ENCODE measurements at regions not wholly inside any gene's neighbourhood (a gene's known extent, or its start where the extent isn't known, plus 50 kb on each side); places are given as distances from the start of the nearest gene placed in this dataset.
A peak's percentile ranks its signal among the peaks of the same experiment; 100 is the strongest.
"Not testable (repeated sequence)": the region's sequence is repeated elsewhere in the genome, so short reads cannot be mapped to it uniquely, and the experiment has no call there.

- peak in 1 of 2 donors; percentile 24 for DNase-seq
- H3K36me3 ChIP-seq; H3K27me3 ChIP-seq; H3K9me3 ChIP-seq; intact Hi-C loops (cut with DNase I); H3K4me3 ChIP-seq (replicated peaks in 1 of 3); H3K4me1 ChIP-seq; H3K27ac ChIP-seq: not testable (repeated sequence)
- WGBS, 2 donors, result 65 to 66% methylated on average over 6 of the region's 9 CpGs
- peak in 1 of 6 experiments; percentile 27 for TF ChIP-seq CTCF (IDR thresholded peaks at IDR 0.05)
These were observed 331.5 kb downstream of the ADGRD1 start for GRCh38 chr12:131284954-131285904.

GRCh38 chr12:131285905-131286295 is 332.2 kb downstream of the ADGRD1 start:
- H3K36me3 ChIP-seq; H3K9me3 ChIP-seq; H3K27ac ChIP-seq; H3K4me1 ChIP-seq; H3K4me3 ChIP-seq (replicated peaks in 1 of 3); H3K27me3 ChIP-seq; intact Hi-C loops (cut with DNase I): not testable (repeated sequence)
- peak in 1 of 2 donors; percentile 34 for DNase-seq
- no CpG with 5 or more reads among the region's 19 CpGs for WGBS, 2 donors

GRCh38 chr12:131286301-131286700 is 332.6 kb downstream of the ADGRD1 start:
- H3K27me3 ChIP-seq; H3K27ac ChIP-seq; H3K9me3 ChIP-seq; H3K4me3 ChIP-seq (replicated peaks in 1 of 3); DNase-seq; H3K4me1 ChIP-seq; intact Hi-C loops (cut with DNase I); H3K36me3 ChIP-seq: not testable (repeated sequence)
- no CpG with 5 or more reads among the region's 24 CpGs for WGBS, 2 donors

- Histone ChIP-seq H3K36me3 (no peaks in the 10 kb centered on the region), H3K4me3 (replicated peaks in 1 of 3) (no peak overlapping the region), H3K27ac (no peak overlapping the region), H3K9me3 (no peaks in the 10 kb centered on the region), H3K27me3 (no peaks in the 10 kb centered on the region), H3K4me1 (peaks cover 0 to 4% of the 10 kb centered on the region in 2 donors)
- intact Hi-C loops (cut with DNase I), result no loop called here
- 87% methylated on average over 16 to 21 of the region's 25 CpGs for WGBS, 2 donors
- DNase-seq, result no peak
- no peak for TF ChIP-seq CTCF (IDR thresholded peaks at IDR 0.05)
- no peak for TF ChIP-seq POLR2A (IDR thresholded peaks at IDR 0.05)
These were observed 333.6 kb downstream of the ADGRD1 start for GRCh38 chr12:131287015-131287937.

- Histone ChIP-seq H3K4me3 (replicated peaks in 1 of 3) (no peak overlapping the region), H3K27me3 (no peaks in the 10 kb centered on the region), H3K27ac (no peak overlapping the region), H3K9me3 (no peaks in the 10 kb centered on the region), H3K4me1 (peaks cover 0 to 4% of the 10 kb centered on the region in 2 donors), H3K36me3 (no peaks in the 10 kb centered on the region)
- no peak for DNase-seq
- intact Hi-C loops (cut with DNase I), result no loop called here
- no peak for TF ChIP-seq POLR2A (IDR thresholded peaks at IDR 0.05)
- TF ChIP-seq CTCF (IDR thresholded peaks at IDR 0.05), result no peak
- WGBS, 2 donors, result 75 to 88% methylated on average over 22 to 26 of the region's 27 CpGs
These were observed 334.4 kb downstream of the ADGRD1 start for GRCh38 chr12:131287938-131288764.

GRCh38 chr12:131288765-131289695 is 335.3 kb downstream of the ADGRD1 start:
- H3K36me3 ChIP-seq; H3K27me3 ChIP-seq; H3K9me3 ChIP-seq; H3K4me3 ChIP-seq (replicated peaks in 1 of 3); intact Hi-C loops (cut with DNase I); H3K4me1 ChIP-seq; DNase-seq; H3K27ac ChIP-seq: not testable (repeated sequence)
- WGBS, 2 donors, result 83 to 91% methylated on average over 12 to 15 of the region's 19 CpGs

GRCh38 chr12:131289807-131290206 is 336.1 kb downstream of the ADGRD1 start:
- H3K36me3 ChIP-seq; H3K4me1 ChIP-seq; H3K4me3 ChIP-seq (replicated peaks in 1 of 3); intact Hi-C loops (cut with DNase I); H3K9me3 ChIP-seq; H3K27me3 ChIP-seq; H3K27ac ChIP-seq; DNase-seq: not testable (repeated sequence)
- WGBS, 2 donors, result 83 to 90% methylated on average over 2 to 3 of the region's 8 CpGs
